Transverse colon (tissue), 3 donors: ENCODE measurements at regions not wholly inside any gene's neighbourhood (a gene's known extent, or its start where the extent isn't known, plus 50 kb on each side); places are given as distances from the start of the nearest gene placed in this dataset.

Source experiments
- POLR2A ChIP-seq: fragments of 450-650 bp; IDR thresholded peaks from one replicate; pipeline ENCODE4 v1.6.1; 2016; ENCODE audit warnings: antibody characterized with exemption, mild to moderate bottlenecking, moderate library complexity
- TF ChIP-seq, protein P1 (sequence below), 5 experiments: fragments of 200-600 bp in 3 of 5; fragments of 450-650 bp in 2 of 5; sonication (generic) in 3 of 5; IDR thresholded peaks; 1 replicate in 2 of 5; 2 replicates in 3 of 5; pipeline ENCODE4 v1.5.1; 2016 to 2017; ENCODE audit warnings: antibody characterized with exemption in 5 of 5, inconsistent platforms in 3 of 5, mild to moderate bottlenecking in 2 of 5, moderate library complexity in 1 of 5

DNA sequence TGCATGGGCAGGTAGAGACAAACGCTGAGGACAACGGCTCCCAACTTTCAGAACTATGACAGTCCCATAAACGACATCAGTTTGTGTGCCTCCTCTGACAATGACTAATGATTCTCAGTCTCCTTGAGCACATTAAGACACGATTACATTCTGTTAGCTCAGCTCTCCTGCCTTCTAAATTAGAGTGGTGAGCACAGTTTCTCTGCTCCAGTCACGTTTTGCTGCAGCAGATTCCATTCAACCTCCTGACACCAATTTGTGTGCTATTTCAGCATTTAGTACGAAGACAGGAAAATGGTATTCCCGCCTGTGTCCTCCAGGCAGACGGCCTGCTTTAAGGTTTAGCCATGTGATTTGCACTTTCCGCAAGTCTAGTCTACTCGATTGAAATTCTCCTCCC is 458.4 kb upstream of the CFAP20DC start:
- TF ChIP-seq, protein P1, sequence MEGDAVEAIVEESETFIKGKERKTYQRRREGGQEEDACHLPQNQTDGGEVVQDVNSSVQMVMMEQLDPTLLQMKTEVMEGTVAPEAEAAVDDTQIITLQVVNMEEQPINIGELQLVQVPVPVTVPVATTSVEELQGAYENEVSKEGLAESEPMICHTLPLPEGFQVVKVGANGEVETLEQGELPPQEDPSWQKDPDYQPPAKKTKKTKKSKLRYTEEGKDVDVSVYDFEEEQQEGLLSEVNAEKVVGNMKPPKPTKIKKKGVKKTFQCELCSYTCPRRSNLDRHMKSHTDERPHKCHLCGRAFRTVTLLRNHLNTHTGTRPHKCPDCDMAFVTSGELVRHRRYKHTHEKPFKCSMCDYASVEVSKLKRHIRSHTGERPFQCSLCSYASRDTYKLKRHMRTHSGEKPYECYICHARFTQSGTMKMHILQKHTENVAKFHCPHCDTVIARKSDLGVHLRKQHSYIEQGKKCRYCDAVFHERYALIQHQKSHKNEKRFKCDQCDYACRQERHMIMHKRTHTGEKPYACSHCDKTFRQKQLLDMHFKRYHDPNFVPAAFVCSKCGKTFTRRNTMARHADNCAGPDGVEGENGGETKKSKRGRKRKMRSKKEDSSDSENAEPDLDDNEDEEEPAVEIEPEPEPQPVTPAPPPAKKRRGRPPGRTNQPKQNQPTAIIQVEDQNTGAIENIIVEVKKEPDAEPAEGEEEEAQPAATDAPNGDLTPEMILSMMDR (IDR thresholded peaks at IDR 0.05) = no peak
- TF ChIP-seq POLR2A = no peak
